HepG2 (cell line): ENCODE measurements at regions not wholly inside any gene's neighbourhood (a gene's known extent, or its start where the extent isn't known, plus 50 kb on each side); places are given as distances from the start of the nearest gene placed in this dataset.
"Not testable (repeated sequence)": the region's sequence is repeated elsewhere in the genome, so short reads cannot be mapped to it uniquely, and the experiment has no call there.

Source experiments
- ATAC-seq: fragments of 200-7000 bp; cut with Tn5 transposase; 3 replicates; pipeline ENCODE4 v1.9.1; 2020; ENCODE audit warnings: mild to moderate bottlenecking, moderate library complexity
- BruUV-seq: library from RNA; stranded (reverse); fragments of 400-500 nt; replicated peaks from 2 replicates; lab custom pipeline; 2021; lab: Mats Ljungman, UMichigan
- CTCF ChIA-PET: fragments of 300-600 bp; formaldehyde crosslinking; extraction: SDS; loops from one replicate; lab custom pipeline; 2021; ENCODE audit warnings: low total read pairs, inconsistent platforms, low intra/inter-chr PET ratio; lab: Yijun Ruan, JAX
- POLR2A ChIA-PET: fragments of 350-600 bp; sonication (Branson Sonifier 250); formaldehyde crosslinking; loops from one replicate; lab custom pipeline; 2020; ENCODE audit warnings: antibody characterized with exemption, inconsistent platforms; lab: Yijun Ruan, JAX
- DNase-seq: peaks from one replicate; pipeline ENCODE4 v3.0.0-alpha.2; 2015; ENCODE audit warnings: low spot score
- FAIRE-seq: peaks from 3 replicates; lab custom pipeline; 2011; peaks lifted over from hg19 to GRCh38; lab: Jason Lieb, UNC
- H2AFZ ChIP-seq: one replicate; pipeline ENCODE4 v1.6.1; 2011; ENCODE audit warnings: low read length, inconsistent platforms
- H3K27ac ChIP-seq: fragments of 300-600 bp; 3 replicates; pipeline ENCODE4 v1.8.0; 2011; ENCODE audit warnings: mixed run types, mild to moderate bottlenecking, mixed read lengths, low read length, inconsistent platforms; ENCODE audit not compliant: insufficient read depth; ENCODE audit errors: extremely low read length
- H3K27me3 ChIP-seq, 2 experiments: fragments of 200-600 bp in 1 of 2; 2 replicates in 1 of 2; 3 replicates in 1 of 2; pipeline versions ENCODE4 v1.6.0 to v1.8.0; 2011; ENCODE audit warnings: low read length in 2 of 2, mild to moderate bottlenecking in 2 of 2, moderate library complexity in 2 of 2, inconsistent platforms in 1 of 2; ENCODE audit not compliant: insufficient read depth in 2 of 2, control insufficient read depth in 1 of 2
- H3K36me3 ChIP-seq, 2 experiments: fragments of 200-600 bp in 1 of 2; replicated peaks in 1 of 2; 2 replicates in 1 of 2; 3 replicates in 1 of 2; pipeline versions ENCODE4 v1.5.1 to v1.8.0; 2011; ENCODE audit warnings: low read length in 2 of 2, inconsistent platforms in 1 of 2; ENCODE audit not compliant: insufficient read depth in 2 of 2, control insufficient read depth in 1 of 2
- H3K4me1 ChIP-seq: 2 replicates; pipeline ENCODE4 v1.5.1; 2012; ENCODE audit warnings: low read length, inconsistent platforms; ENCODE audit not compliant: insufficient read depth
- H3K4me2 ChIP-seq: 2 replicates; pipeline ENCODE4 v1.6.0; 2011; ENCODE audit warnings: low read depth, low read length, inconsistent platforms
- H3K4me3 ChIP-seq, 3 experiments: fragments of 200-600 bp in 1 of 3; sonication (generic), shearing (Covaris generic) in 1 of 3; replicated peaks in 1 of 3; 2 replicates each; pipeline ENCODE4 v1.5.1; 2011 to 2016; ENCODE audit warnings: low read length in 3 of 3, inconsistent platforms in 2 of 3, low read depth in 2 of 3, mild to moderate bottlenecking in 2 of 3, control low read depth in 1 of 3, mixed read lengths in 1 of 3; ENCODE audit not compliant: insufficient read depth in 1 of 3
- H3K79me2 ChIP-seq: one replicate; pipeline ENCODE4 v1.6.1; 2011; ENCODE audit warnings: low read length, inconsistent platforms; ENCODE audit not compliant: insufficient read depth
- H3K9ac ChIP-seq: 2 replicates; pipeline ENCODE4 v1.6.0; 2011; ENCODE audit warnings: mild to moderate bottlenecking, low read depth, low read length, inconsistent platforms; ENCODE audit not compliant: insufficient read depth
- H3K9me3 ChIP-seq: 2 replicates; pipeline ENCODE4 v1.5.1; 2012; ENCODE audit warnings: mild to moderate bottlenecking, low read length
- H4K20me1 ChIP-seq: 2 replicates; pipeline ENCODE4 v1.6.0; 2011; ENCODE audit warnings: inconsistent platforms, mild to moderate bottlenecking, low read length, moderate library complexity; ENCODE audit not compliant: insufficient read depth
- HNF4A ChIP-seq: sonication (generic); formaldehyde crosslinking; IDR thresholded peaks from 2 replicates; pipeline ENCODE4 v1.4.0; 2020; ENCODE audit warnings: missing genetic modification reagents
- SP5 ChIP-seq: IDR thresholded peaks from 2 replicates; pipeline ENCODE4 v1.6.1; 2016; ENCODE audit warnings: low read depth, borderline replicate concordance
- WGBS: methylation state at CpG from one replicate; pipeline ENCODE4 v1.1.6; 2017; ENCODE audit warnings: low lambda C conversion rate; 5-methylcytosine and 5-hydroxymethylcytosine counted together
- in situ Hi-C: cut with HindIII; loops from 2 replicates; pipeline ENCODE4 v1.10.0; 2017; ENCODE audit warnings: low pct_unique_long_range_greater_than_20kb; ENCODE audit not compliant: extremely low pct_ligation_motif_present
- intact Hi-C: fragments of 100-400 bp; cut with micrococcal nuclease; formaldehyde crosslinking; loops from one replicate; pipeline ENCODE4 v1.10.0; 2022; ENCODE audit not compliant: unreplicated experiment
- TF ChIP-seq, protein P1 (sequence below): IDR thresholded peaks from 2 replicates; pipeline ENCODE4 v1.4.0; 2020; ENCODE audit warnings: mild to moderate bottlenecking, missing genetic modification reagents

DNA sequence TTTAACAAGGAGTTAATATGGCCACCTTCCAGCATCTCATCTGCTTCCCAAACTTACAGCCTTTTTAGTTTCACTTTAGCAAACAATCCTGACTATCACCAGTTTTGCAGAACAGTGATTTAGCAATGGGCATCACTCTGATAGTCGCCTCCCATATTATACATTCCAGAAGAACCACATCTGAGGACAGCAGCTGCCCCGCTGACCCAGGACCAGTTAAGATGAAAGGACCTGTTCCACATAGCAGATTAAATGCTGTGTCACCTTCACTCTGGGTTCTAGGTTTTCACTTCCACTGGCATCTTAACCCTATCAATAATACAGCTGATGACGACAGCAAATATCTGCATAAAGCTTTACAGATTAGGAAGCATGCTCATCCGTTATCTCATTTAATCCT lies 99.8 kb downstream of the TRIM69 start (continued):
- TF ChIP-seq, protein P1, sequence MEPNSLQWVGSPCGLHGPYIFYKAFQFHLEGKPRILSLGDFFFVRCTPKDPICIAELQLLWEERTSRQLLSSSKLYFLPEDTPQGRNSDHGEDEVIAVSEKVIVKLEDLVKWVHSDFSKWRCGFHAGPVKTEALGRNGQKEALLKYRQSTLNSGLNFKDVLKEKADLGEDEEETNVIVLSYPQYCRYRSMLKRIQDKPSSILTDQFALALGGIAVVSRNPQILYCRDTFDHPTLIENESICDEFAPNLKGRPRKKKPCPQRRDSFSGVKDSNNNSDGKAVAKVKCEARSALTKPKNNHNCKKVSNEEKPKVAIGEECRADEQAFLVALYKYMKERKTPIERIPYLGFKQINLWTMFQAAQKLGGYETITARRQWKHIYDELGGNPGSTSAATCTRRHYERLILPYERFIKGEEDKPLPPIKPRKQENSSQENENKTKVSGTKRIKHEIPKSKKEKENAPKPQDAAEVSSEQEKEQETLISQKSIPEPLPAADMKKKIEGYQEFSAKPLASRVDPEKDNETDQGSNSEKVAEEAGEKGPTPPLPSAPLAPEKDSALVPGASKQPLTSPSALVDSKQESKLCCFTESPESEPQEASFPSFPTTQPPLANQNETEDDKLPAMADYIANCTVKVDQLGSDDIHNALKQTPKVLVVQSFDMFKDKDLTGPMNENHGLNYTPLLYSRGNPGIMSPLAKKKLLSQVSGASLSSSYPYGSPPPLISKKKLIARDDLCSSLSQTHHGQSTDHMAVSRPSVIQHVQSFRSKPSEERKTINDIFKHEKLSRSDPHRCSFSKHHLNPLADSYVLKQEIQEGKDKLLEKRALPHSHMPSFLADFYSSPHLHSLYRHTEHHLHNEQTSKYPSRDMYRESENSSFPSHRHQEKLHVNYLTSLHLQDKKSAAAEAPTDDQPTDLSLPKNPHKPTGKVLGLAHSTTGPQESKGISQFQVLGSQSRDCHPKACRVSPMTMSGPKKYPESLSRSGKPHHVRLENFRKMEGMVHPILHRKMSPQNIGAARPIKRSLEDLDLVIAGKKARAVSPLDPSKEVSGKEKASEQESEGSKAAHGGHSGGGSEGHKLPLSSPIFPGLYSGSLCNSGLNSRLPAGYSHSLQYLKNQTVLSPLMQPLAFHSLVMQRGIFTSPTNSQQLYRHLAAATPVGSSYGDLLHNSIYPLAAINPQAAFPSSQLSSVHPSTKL (CRISPR knock-in tag), result peak; percentile 96
- peak; percentile 70 for TF ChIP-seq SP5 (CRISPR knock-in tag)
- peak; percentile 55; the same call in 1 of the 2 replicates for TF ChIP-seq HNF4A (CRISPR knock-in tag)

DNA sequence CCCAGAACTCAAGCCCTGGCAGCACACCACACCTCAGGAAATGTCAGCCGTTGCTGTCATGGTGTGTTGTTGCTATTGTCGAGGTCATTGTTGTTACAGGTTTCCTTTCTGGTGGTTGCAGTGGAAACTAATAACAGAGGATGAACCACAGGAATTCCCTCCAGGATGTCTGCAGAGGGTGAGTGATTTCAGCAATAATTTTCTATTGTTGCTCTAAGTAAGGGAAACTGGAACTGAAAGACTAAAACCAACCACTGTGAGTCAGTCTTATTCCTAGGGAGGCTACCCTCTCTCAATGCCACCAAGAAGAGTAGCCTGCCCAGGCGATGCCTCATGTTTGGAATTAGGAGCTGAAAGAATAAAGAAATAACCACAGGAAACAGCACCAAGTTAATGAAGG lies 102.6 kb downstream of the TRIM69 start:
- H3K9me3 ChIP-seq, H3K4me2 ChIP-seq, H3K36me3 ChIP-seq, in situ Hi-C loops, H3K27me3 ChIP-seq, ATAC-seq, intact Hi-C loops, FAIRE-seq, BruUV-seq, H3K27ac ChIP-seq, H3K4me3 ChIP-seq, H4K20me1 ChIP-seq, CTCF ChIA-PET, DNase-seq, H2AFZ ChIP-seq, H3K79me2 ChIP-seq, H3K9ac ChIP-seq: not testable (repeated sequence)
- 57% methylated on average over 3 of the region's 3 CpGs for WGBS
- POLR2A ChIA-PET, result interaction anchor here (1.1 kb wide), 1 partner anchor 110 kb away, joined by 4 read pairs; no protein-coding TSS in a partner anchor
- peaks cover 57% of the 10 kb centered on the region for H3K4me1 ChIP-seq

DNA sequence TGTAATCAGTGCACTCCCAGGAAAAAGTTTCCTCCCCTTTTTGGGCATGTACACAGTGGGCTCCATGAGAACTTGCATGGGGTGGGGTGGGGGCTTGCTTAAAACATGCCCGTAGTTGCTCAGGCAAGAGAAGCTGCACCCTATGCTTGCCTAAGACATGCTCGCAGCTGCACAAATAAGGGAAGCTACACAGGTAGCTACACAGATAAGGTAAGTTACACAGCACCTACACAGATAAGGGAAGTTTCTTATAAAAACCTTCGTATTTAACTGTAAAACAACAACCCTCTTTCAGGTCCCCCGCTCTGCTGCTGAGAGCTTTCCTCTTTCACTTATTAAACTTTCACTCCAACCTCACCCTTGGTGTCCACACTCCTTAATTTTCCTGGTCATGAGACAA lies 105.4 kb downstream of the TRIM69 start:
- H3K9me3 ChIP-seq, H3K4me3 ChIP-seq, H3K36me3 ChIP-seq, H2AFZ ChIP-seq, intact Hi-C loops, BruUV-seq, H3K4me2 ChIP-seq, DNase-seq, ATAC-seq, H3K27me3 ChIP-seq, H4K20me1 ChIP-seq, H3K27ac ChIP-seq, CTCF ChIA-PET, H3K79me2 ChIP-seq, in situ Hi-C loops, H3K9ac ChIP-seq: not testable (repeated sequence)
- WGBS, result 52% methylated on average over 4 of the region's 4 CpGs
- FAIRE-seq, result peak; percentile 18
- POLR2A ChIA-PET, result interaction anchor here (1.2 kb wide), 1 partner anchor 130 kb away, joined by 4 read pairs; the partner anchor contains the start of gene B2M
- peaks cover 39% of the 10 kb centered on the region for H3K4me1 ChIP-seq

DNA sequence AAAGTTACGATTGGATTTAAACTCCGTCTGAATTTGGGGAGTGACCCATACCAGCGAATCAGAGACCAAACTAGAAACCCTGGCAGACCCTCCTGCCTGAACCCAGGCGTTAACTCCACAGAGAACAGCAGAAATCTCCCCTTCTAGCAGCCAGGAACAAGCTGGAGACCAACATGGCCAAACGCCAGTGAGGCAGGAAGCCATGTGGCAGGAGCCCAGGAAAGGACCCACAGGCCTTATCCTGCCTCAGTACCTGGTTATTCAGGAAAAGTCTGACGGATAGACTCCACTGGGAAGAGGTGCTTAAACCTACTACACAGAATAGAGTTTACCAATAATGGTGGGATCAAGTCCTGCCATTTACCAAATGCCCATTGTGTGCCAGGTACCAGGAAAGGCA lies 106.6 kb downstream of the TRIM69 start:
- H2AFZ ChIP-seq, H3K36me3 ChIP-seq, H3K9ac ChIP-seq, intact Hi-C loops, H3K27ac ChIP-seq, BruUV-seq, POLR2A ChIA-PET, H3K79me2 ChIP-seq, FAIRE-seq, H3K9me3 ChIP-seq, H3K4me2 ChIP-seq, H4K20me1 ChIP-seq, ATAC-seq, H3K27me3 ChIP-seq, H3K4me3 ChIP-seq, CTCF ChIA-PET, in situ Hi-C loops, DNase-seq: not testable (repeated sequence)
- 72% methylated on average over 5 of the region's 6 CpGs for WGBS
- H3K4me1 ChIP-seq, result peaks cover 34% of the 10 kb centered on the region
